Inflammatory macrophage (primary cell): ENCODE measurements at regions not wholly inside any gene's neighbourhood (a gene's known extent, or its start where the extent isn't known, plus 50 kb on each side); places are given as distances from the start of the nearest gene placed in this dataset.
A peak's percentile ranks its signal among the peaks of the same experiment; 100 is the strongest.

Experiments
- DNase-seq, 2 donors: peaks; one replicate each; pipeline ENCODE4 v3.0.0-alpha.2; 2020 to 2022

DNA sequence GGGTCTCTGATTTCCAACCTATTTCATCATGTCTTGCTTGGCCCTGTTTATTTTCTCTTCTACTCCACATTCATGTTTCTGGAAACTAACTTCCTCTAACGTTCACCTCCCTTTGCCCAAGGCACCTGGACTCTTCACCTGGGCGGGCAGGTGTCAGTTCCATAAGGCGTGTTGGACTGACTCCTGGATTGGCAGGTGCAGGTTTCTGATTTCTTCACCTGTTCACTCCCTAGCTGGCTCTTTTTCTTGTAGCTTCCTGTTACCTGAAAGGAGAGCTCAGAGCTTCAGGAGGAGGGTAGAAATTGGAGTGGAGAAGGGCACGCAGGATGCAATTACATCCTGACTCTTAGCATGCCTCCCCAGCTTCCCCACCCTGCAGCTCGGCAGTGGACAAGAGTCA, 350.8 kb upstream of the KLF3 start:
- DNase-seq, result no peak

DNA sequence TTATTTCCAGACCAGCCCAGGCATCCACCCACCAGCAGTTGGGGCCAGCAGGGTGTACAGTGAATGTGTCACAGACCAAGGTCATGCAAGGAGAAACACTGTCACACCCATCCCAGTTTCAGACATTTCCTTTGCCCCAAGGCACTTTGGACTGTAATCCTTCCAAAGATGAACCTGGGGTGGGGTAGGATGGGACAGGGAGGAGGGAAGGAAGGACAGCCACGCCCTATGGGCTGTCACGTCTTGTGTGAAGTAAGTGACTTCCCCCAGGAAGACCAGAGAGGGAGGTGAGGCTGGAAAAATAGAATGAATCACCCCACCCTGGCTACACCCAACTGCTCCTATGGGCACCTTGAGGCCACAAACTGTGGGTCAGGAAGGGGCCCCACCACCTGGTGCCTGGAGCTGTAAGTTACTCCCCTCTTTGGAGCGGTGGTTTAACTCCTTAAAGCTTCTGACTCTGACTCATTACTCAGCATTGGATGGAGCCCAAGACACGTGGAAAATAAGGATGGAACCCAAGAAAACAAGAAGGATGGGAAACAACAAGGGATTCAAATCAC, 349.9 kb upstream of the KLF3 start:
- DNase-seq, result no peak

DNA sequence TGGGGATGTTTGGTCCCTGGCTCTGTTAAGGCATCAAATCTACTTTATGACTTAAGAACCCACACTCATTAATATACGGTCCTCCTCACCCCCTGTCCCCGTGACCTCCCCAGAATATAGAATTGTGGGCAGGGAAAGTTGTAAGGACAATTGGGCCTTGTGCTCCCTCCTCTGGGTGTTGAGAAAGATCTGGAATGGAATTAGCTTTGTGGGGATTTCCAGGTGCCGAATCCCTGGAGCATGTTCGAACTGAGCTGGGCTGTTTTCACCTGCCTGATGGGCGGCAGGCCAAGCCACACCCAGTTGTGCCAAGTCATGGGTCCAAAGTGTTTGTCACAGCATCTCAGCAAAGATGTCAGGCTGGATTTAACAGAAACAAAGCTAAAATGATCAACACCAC, 349.3 kb upstream of the KLF3 start:
- DNase-seq, result no peak

DNA sequence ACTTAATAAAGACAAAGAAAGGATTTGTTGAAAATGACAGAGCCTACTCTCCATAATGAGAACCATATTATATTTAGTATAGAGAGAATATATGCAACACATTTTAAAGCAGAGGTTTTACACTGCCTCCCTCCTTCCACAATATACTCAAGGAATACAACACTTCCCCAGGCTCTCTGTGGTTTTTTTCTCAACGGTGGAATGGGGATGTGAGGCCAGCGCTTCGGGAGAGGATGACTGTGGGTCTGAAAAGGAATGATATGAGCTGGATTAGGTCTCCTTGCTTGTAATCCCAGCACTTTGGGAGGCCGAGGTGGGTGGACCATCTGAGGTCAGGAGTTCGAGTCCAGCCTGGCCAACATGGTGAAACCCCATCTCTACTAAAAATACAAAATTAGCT, 348.7 kb upstream of the KLF3 start:
- no peak for DNase-seq

GRCh38 chr4:38316045-38316444, 348.0 kb upstream of the KLF3 start:
- DNase-seq, result no peak

DNA sequence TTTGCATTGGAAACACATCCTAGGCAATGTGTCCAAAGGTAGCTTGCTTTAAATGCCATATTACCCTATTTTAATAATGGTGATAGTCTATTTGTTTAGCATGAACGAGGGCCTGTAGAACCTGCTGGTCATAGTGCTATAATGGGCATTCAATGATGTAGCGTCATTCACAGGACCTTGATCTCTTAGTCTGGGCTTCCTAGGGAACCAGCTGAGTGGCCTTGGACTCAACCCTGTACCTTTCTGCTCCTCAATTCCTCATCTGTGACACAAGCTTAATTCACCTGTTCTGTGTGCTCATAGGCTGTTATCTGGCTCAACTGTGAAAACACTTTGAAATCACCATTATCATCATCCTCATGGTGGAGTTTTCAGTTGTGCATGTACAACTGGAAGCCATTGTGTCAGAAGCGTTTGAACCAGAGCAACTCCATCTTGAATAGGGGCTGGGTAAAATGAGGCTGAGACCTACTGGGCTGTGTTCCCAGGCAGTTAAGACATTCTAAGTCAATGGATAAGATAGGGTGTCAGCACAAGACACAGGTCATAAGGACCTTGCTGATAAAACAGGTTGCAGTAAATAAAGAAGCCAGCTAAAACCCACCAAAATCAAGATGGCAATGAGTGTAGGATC, 346.8 kb upstream of the KLF3 start:
- DNase-seq, result no peak

DNA sequence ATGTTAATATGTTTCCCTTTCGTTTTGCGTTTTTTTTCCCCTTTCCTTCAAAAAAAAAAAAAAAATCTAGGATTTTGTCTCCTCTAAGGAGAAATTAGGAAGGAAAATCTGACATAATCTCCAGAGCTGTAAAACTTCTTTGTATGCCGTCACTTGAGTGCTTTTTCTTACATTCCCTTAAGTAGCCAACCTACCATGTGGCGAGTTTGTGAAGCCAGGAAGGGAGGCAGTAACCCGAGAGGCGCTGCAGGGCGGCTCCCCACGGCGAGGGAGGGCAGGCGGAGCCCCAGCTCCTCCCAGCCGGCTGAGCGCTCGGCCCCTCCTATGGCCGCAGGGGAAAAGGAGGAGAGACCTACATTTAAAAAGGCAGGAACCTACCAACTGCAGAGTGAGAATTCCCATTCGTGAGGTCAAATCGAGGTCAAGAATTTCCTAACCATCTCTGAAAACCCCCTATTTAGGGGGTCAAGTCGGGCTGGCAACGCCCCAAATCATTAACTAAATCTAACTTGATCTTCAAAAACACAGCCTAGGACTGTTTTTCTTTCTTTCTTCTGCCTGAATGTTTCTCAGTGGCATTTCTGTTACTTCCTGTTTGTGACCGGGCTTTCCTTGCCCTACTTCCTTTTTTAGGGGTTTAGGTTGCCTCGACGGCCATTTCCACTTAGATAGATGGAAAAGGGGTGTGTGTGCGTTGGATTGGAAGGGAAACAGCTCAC, 345.1 kb upstream of the KLF3 start:
- peak; percentile 93 for DNase-seq

- peak; percentile 91 to 97 for DNase-seq
Observed at GRCh38 chr4:38319456-38320342, 344.3 kb upstream of the KLF3 start.

DNA sequence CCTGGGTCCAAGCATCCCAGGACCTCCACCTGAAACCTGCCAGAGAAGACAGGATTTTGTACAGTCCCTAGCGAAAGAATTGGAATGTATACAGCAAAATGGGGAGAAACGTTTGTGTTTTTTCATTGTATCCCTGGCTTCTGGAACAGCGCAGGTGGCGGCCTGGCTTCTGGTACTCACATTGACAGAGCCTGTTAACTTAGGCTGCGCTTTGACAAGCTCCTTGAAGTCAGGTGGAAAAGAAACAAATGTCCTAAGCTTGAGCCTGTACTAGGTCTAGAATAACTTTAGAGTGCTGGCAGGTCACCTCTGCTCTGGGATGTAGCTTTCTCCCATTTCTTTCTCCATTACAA, 343.7 kb upstream of the KLF3 start:
- DNase-seq, result no peak

- no peak for DNase-seq
Observed at GRCh38 chr4:38320833-38321232, 343.2 kb upstream of the KLF3 start.

DNA sequence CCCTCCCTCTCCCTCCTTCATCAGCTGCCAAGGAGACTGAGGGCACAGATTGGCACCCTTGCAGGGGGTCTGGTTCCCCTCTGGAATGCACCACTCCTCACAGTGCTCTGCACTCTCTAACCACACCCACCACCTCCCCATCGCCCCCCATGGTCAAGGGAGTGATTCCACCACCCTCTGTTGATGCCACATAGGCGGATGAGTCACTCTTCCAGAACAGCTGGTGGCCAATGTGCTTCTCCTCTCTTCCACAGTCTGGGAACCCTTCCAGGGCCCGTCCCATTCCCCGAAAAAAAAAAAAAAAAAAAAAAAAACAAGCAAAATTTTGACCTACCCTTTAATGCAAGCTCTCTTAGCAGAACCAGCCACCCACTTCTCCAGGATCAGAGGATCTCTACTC, 341.3 kb upstream of the KLF3 start:
- DNase-seq, result no peak

DNA sequence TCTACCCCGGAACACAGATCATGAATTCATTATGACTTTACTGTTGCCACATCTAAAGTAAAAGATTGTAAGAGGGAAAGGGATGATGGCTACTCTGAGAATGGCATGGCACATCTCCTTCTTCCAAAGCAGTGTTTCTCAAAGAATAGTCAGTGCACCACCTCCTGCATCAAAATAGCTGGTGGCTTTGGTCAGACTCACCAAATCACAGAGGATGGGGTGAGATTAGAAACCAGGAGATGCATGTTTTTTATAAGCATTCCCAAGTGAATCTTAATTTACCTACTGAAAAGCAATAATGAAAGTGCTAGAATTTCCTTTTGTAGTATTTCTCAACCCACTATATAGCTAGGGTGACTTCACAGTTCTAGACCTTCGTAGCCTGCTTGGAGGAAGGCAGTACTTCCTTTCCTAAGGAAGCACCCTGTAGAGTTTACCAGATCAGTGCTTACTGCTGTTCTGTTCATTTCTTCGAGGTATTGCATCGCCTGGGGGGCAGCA, 340.8 kb upstream of the KLF3 start:
- peak; percentile 21 to 44 for DNase-seq

- DNase-seq, result no peak
Observed at GRCh38 chr4:38324861-38325628, 339.0 kb upstream of the KLF3 start.

DNA sequence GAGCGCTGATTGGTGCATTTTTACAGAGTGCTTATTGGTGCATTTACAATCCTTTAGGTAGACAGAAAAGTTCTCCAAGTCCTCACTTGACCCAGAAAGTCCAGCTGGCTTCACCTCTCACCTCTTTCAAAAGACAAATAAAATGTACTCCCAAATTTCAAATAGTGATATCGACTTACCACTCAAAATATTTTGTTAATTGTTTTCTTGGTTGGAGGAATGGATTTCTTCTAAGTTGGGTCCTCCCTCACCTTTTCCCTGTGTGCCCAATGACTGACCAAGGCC, 338.4 kb upstream of the KLF3 start:
- DNase-seq, result no peak

DNA sequence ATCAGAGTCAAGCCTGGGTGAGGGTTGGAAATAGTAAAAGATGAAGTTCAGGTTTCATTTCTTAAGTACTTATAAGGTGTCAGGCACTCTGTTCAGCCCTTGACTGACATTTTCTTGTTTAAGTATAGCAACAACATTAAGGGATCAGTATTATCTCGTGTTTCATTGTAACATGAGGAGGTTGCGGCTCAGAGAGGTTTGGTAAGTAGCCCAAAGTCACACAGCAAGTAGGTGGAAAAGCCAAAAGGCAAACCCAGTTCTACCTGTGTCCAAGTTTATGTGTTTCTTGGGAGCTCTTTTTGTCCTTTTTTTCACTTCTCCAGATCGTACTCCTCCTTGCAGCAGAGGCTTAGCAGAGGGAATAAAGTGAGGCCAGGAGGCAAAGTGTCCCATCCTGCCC, 337.5 kb upstream of the KLF3 start:
- no peak for DNase-seq

DNA sequence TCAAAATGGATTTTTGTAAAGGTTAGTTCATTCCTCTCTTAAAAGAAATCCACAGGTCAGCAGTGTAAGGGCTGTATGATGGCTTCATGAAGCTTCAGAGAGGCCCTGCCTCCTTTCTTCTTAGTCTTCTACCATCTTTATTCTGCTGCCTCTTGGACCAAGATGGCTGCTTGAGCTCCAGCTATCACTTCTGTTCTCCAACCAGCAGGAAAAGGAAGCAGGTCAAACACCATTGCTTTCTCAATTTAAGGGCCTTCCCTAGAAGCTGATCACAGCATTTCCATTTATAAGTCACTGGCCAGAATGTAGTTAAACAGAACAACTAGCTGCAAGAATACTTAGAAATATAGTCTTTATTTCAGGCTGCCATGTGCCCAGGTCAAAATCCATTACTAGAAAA, 336.8 kb upstream of the KLF3 start:
- no peak for DNase-seq

DNA sequence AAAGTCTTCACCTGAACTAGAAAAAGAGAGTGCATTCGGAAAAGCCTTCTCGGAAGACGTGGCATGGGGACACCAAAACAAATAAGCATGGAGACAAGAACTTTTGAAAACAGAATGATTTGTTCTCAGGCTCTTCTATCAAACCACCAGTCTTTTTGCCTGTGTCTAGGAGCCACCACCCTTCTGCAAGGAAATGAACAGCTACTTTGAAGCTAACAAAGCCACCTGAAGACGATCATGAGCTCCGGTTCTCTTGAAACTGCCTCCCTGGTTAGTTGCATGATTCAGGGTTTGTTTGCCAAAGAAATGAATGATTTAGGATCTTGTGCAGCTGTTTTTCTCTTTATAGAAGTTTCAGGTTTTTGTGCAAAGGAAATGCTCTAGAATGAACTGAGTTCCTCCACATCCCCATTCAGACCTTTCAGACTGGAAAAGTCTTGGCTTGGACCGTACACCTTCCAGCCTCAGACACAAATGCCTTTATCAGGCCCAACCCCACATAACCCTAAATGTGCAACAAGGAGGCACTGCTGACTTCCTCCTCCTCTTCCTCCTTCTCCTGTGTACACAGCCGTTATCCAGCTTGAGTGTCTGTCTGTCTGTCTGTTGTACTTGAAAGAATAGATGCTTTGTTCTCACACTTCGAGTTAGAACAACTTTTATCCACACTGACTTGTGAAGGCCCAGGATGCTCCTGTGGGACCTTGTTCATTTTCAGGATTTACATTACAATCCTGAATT, 334.8 kb upstream of the KLF3 start:
- no peak for DNase-seq

DNA sequence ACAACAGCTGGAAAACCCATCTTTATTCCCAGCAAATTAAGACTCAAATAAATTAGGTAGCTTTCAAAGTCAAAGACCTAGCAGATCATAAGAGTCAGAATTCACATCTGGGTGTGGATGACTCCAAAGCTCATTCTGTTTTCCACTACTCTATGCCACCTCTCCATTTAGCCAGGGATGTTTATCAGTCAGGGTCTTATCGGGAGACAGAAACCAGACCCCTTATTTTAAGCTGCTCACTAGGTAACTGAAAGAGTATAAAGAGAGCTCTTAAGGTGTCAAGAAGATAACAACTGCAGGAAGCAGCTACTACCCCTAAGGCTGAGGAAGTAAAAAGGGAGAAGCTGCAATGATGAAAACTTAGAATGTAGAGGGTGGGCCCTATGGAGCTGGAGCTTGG, 333.7 kb upstream of the KLF3 start:
- peak; percentile 27 to 45 for DNase-seq

- DNase-seq, result no peak
Observed at GRCh38 chr4:38330936-38331335, 333.1 kb upstream of the KLF3 start.

DNA sequence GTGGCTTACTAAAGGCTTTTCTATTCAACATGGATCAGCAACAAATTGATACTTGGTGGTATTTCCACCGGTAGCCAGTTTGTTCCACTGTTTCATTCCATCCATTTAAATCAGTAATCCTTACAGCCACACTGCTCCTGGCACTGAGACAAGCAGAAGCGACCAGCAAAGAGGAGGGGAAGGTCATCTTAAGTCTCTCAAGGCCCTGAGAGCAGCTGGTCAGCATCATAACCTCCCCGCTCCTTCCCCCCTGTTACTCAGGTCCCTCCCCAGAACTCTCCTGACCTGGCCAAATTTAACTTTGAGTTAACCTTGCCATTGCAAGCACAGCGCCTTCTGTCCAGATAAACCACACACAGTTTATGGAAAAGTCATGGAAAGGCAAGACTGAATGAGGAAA, 331.3 kb upstream of the KLF3 start:
- DNase-seq, result no peak

DNA sequence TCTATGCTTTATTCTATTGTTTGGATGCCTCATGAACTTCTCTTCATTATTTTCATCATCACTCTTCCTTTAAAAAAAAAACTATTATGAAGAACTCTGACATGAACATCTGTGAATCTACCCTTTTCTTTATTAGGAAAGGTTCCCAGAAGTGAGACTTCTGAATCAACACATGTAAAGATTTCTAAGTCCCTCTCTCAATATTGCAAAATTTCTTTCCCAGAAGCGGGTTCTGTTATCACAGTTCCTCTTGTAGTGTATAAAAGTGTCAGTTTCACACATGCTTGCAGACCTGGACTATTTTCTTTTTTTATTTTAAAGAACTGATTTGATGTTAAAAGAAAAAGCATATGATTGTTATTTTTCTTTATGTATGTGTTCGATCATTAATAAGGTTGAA, 330.8 kb upstream of the KLF3 start:
- peak; percentile 23 to 66 for DNase-seq

GRCh38 chr4:38334791-38335190, 329.2 kb upstream of the KLF3 start:
- DNase-seq, result no peak
